Stimulated activated CD8-positive, alpha-beta memory T cell treated with anti-CD3 and anti-CD28 coated beads, Interleukin-2, amount 100 ng/mL, for 1 hour (primary cell): ENCODE measurements at regions not wholly inside any gene's neighbourhood (a gene's known extent, or its start where the extent isn't known, plus 50 kb on each side); places are given as distances from the start of the nearest gene placed in this dataset.

ENCODE experiments used
- DNase-seq, 2 donors: peaks; one replicate each; pipeline ENCODE4 v3.0.0-alpha.2; 2020; ENCODE audit warnings: low read depth in 2 of 2

GRCh38 chr3:107064405-107065060 lies 312.7 kb upstream of the CCDC54 start:
- DNase-seq = no peak

GRCh38 chr3:107065094-107065861 lies 312.0 kb upstream of the CCDC54 start:
- no peak for DNase-seq

GRCh38 chr3:107067421-107067820 lies 309.8 kb upstream of the CCDC54 start:
- no peak for DNase-seq

GRCh38 chr3:107068980-107069379 lies 308.3 kb upstream of the CCDC54 start:
- no peak for DNase-seq

GRCh38 chr3:107076946-107077345 lies 300.3 kb upstream of the CCDC54 start:
- DNase-seq = no peak

GRCh38 chr3:107077391-107077790 lies 299.8 kb upstream of the CCDC54 start:
- DNase-seq = no peak

- DNase-seq = no peak
Measured at GRCh38 chr3:107082527-107082926, 294.7 kb upstream of the CCDC54 start.

- DNase-seq = no peak
Measured at GRCh38 chr3:107085261-107085660, 292.0 kb upstream of the CCDC54 start.

GRCh38 chr3:107092121-107092520 lies 285.1 kb upstream of the CCDC54 start:
- no peak for DNase-seq

GRCh38 chr3:107098864-107099263 lies 278.4 kb upstream of the CCDC54 start:
- no peak for DNase-seq

GRCh38 chr3:107100137-107100536 lies 277.1 kb upstream of the CCDC54 start:
- no peak for DNase-seq

GRCh38 chr3:107100573-107100972 lies 276.7 kb upstream of the CCDC54 start:
- DNase-seq = no peak

- DNase-seq = no peak
Measured at GRCh38 chr3:107103786-107104185, 273.5 kb upstream of the CCDC54 start.

- DNase-seq = no peak
Measured at GRCh38 chr3:107106316-107106715, 270.9 kb upstream of the CCDC54 start.

- DNase-seq = no peak
Measured at GRCh38 chr3:107106907-107107306, 270.3 kb upstream of the CCDC54 start.

GRCh38 chr3:107110596-107111305 lies 266.5 kb upstream of the CCDC54 start:
- no peak for DNase-seq

GRCh38 chr3:107111872-107112271 lies 265.4 kb upstream of the CCDC54 start:
- no peak for DNase-seq

GRCh38 chr3:107112356-107112755 lies 264.9 kb upstream of the CCDC54 start:
- DNase-seq = no peak

GRCh38 chr3:107116251-107116650 lies 261.0 kb upstream of the CCDC54 start:
- no peak for DNase-seq

GRCh38 chr3:107117156-107117555 lies 260.1 kb upstream of the CCDC54 start:
- DNase-seq = no peak

GRCh38 chr3:107117922-107118536 lies 259.2 kb upstream of the CCDC54 start:
- no peak for DNase-seq

GRCh38 chr3:107124885-107125284 lies 252.4 kb upstream of the CCDC54 start:
- no peak for DNase-seq
